ENCODE measurements at regions not wholly inside any gene's neighbourhood (a gene's known extent, or its start where the extent isn't known, plus 50 kb on each side); places are given as distances from the start of the nearest gene placed in this dataset.

DNA sequence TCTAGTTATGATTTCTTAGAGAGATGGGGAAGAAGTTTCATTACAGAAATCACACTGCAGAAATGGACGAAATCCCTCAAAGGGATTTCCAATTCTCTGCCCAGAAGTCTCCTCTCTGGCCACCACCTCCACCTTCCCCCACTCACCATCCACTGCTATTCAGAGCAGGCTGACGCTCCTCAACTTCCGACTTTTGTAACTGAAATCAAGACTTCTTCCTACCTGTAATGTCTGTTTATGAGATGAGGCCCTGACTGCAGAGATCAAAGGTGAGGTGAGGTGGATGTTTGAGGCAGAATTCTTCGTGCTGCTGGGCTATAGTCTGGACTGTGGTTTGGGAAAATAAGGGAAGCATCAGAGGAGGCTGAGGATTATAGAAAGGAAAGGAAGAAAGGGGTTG lies 385.2 kb upstream of the ARID1B start:
- TF ChIP-seq, protein P1, sequence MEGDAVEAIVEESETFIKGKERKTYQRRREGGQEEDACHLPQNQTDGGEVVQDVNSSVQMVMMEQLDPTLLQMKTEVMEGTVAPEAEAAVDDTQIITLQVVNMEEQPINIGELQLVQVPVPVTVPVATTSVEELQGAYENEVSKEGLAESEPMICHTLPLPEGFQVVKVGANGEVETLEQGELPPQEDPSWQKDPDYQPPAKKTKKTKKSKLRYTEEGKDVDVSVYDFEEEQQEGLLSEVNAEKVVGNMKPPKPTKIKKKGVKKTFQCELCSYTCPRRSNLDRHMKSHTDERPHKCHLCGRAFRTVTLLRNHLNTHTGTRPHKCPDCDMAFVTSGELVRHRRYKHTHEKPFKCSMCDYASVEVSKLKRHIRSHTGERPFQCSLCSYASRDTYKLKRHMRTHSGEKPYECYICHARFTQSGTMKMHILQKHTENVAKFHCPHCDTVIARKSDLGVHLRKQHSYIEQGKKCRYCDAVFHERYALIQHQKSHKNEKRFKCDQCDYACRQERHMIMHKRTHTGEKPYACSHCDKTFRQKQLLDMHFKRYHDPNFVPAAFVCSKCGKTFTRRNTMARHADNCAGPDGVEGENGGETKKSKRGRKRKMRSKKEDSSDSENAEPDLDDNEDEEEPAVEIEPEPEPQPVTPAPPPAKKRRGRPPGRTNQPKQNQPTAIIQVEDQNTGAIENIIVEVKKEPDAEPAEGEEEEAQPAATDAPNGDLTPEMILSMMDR (conservative IDR thresholded peaks at IDR 0.05 in 1 of 2, IDR thresholded peaks at IDR 0.05 in 1 of 2; ENCODE audit: extremely low read depth in 1 of 2, insufficient read depth in 1 of 2, low read depth in 1 of 2, low read length in 2 of 2) = no peak
- TF ChIP-seq EZH2 (IDR thresholded peaks at IDR 0.05; ENCODE audit: borderline replicate concordance, low read length) = no peak

All from mammary epithelial cell (primary cell).